Gastrocnemius medialis (tissue), 4 donors: ENCODE measurements at regions not wholly inside any gene's neighbourhood (a gene's known extent, or its start where the extent isn't known, plus 50 kb on each side); places are given as distances from the start of the nearest gene placed in this dataset.
A peak's percentile ranks its signal among the peaks of the same experiment; 100 is the strongest.
"Not testable (repeated sequence)": the region's sequence is repeated elsewhere in the genome, so short reads cannot be mapped to it uniquely, and the experiment has no call there.

Source experiments
- ATAC-seq, 2 donors: fragments of 150-250 bp; one replicate each; pipeline ENCODE4 v1.9.1; 2016
- DNase-seq, 2 donors: peaks; one replicate each; pipeline ENCODE4 v3.0.0-alpha.2; 2019
- H3K27ac ChIP-seq, 4 donors: fragments of 200-600 bp; sonication (generic); 1 replicate in 1 of 4; 2 replicates in 3 of 4; pipeline ENCODE4 v1.5.1; 2016 to 2018; ENCODE audit warnings: mild to moderate bottlenecking in 2 of 4, moderate library complexity in 1 of 4
- H3K27me3 ChIP-seq, 3 donors: fragments of 200-600 bp; sonication (generic) in 2 of 3; 1 replicate in 1 of 3; 2 replicates in 2 of 3; pipeline versions ENCODE4 v1.5.1 to v1.6.0; 2016 to 2019; ENCODE audit warnings: mild to moderate bottlenecking in 1 of 3, moderate library complexity in 1 of 3
- H3K36me3 ChIP-seq, 2 donors: fragments of 200-600 bp; sonication (generic) in 1 of 2; one replicate each; pipeline ENCODE4 v1.5.1; 2017 to 2018
- H3K4me1 ChIP-seq, 2 donors: fragments of 200-600 bp; sonication (generic) in 1 of 2; one replicate each; pipeline ENCODE4 v1.5.1; 2016 to 2017; ENCODE audit warnings: mild to moderate bottlenecking in 2 of 2
- H3K4me3 ChIP-seq, 4 donors: fragments of 200-600 bp; sonication (generic) in 3 of 4; 1 replicate in 1 of 4; 2 replicates in 3 of 4; pipeline ENCODE4 v1.5.1; 2016 to 2019; ENCODE audit warnings: mild to moderate bottlenecking in 2 of 4
- H3K9me3 ChIP-seq, 3 donors: fragments of 200-600 bp; sonication (generic) in 2 of 3; 1 replicate in 1 of 3; 2 replicates in 2 of 3; pipeline ENCODE4 v1.5.1; 2016 to 2019
- POLR2A ChIP-seq, 2 donors: fragments of 450-650 bp; IDR thresholded peaks; one replicate each; pipeline ENCODE4 v1.6.1; 2017; ENCODE audit warnings: antibody characterized with exemption in 2 of 2, mild to moderate bottlenecking in 2 of 2, moderate library complexity in 2 of 2
- in situ Hi-C, 4 donors: fragments of 200-750 bp; cut with MboI; loops; one replicate each; pipeline versions ENCODE4 v1.15.0 to v1.8.0; 2017; ENCODE audit warnings: low sequenced_read_pairs in 4 of 4
- intact Hi-C: fragments of 100-400 bp; cut with DNase I; formaldehyde crosslinking; loops from one replicate; pipeline ENCODE4 v1.15.1; 2023; ENCODE audit warnings: low total_unique reads
- TF ChIP-seq, protein P1 (sequence below), 5 experiments: fragments of 450-650 bp in 3 of 5; fragments of 200-600 bp in 2 of 5; sonication (generic) in 2 of 5; IDR thresholded peaks in 4 of 5; conservative IDR thresholded peaks in 1 of 5; 1 replicate in 4 of 5; 2 replicates in 1 of 5; pipeline ENCODE4 v1.5.1; 2016 to 2019; ENCODE audit warnings: antibody characterized with exemption in 5 of 5, mild to moderate bottlenecking in 3 of 5, moderate library complexity in 3 of 5

DNA sequence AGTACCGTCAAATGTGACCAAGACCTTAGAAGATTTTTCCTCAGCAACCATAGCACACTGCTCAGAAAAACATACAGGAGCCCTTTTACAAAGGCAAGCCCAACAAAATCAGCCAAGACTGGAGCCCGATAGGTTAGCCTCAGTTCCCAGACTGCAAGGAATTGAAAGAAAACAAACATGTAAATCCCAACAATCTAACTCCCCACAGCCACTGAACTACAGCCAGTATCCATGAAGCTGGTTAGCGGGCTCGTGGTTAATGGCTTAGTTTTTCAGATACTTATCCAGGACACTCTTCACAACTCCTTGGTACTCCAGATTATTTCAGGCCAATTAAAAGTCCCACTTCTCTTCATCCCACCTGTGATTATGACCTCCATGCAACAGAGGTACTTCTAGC is 201.6 kb downstream of the IPMK start:
- Histone ChIP-seq H3K27me3 (no peaks in the 10 kb centered on the region), H3K4me1 (no peaks in the 10 kb centered on the region), H3K27ac (no peak overlapping the region), H3K36me3 (no peaks in the 10 kb centered on the region), H3K4me3 (no peak overlapping the region), H3K9me3 (no peaks in the 10 kb centered on the region)
- ATAC-seq (no peak), DNase-seq (no peak)
- in situ Hi-C loops (no loop called here), intact Hi-C loops (loop anchor here (10.0 kb wide), 1 partner anchor 731 kb away; no protein-coding TSS in a partner anchor)
- no peak for TF ChIP-seq POLR2A (IDR thresholded peaks at IDR 0.05)
- TF ChIP-seq, protein P1, sequence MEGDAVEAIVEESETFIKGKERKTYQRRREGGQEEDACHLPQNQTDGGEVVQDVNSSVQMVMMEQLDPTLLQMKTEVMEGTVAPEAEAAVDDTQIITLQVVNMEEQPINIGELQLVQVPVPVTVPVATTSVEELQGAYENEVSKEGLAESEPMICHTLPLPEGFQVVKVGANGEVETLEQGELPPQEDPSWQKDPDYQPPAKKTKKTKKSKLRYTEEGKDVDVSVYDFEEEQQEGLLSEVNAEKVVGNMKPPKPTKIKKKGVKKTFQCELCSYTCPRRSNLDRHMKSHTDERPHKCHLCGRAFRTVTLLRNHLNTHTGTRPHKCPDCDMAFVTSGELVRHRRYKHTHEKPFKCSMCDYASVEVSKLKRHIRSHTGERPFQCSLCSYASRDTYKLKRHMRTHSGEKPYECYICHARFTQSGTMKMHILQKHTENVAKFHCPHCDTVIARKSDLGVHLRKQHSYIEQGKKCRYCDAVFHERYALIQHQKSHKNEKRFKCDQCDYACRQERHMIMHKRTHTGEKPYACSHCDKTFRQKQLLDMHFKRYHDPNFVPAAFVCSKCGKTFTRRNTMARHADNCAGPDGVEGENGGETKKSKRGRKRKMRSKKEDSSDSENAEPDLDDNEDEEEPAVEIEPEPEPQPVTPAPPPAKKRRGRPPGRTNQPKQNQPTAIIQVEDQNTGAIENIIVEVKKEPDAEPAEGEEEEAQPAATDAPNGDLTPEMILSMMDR (IDR thresholded peaks at IDR 0.05 in 4 of 5, conservative IDR thresholded peaks at IDR 0.05 in 1 of 5): no peak

DNA sequence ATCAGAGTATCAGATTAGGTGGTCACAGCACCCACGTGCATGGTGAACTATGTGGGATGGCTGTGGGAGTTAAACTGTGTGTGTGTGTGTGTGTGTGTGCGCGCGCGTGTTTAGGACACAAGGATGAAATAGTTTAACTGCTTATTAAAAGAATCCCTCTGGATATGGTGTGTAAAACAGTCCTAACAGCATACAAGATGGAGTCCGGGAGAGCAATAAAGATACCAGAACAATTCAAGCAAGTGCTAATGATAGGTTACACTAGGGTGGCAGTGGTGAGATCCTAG is 202.2 kb downstream of the IPMK start:
- ATAC-seq (no peak), DNase-seq (no peak)
- no peak for TF ChIP-seq POLR2A (IDR thresholded peaks at IDR 0.05)
- TF ChIP-seq, protein P1 (IDR thresholded peaks at IDR 0.05 in 4 of 5, conservative IDR thresholded peaks at IDR 0.05 in 1 of 5): no peak
- Histone ChIP-seq H3K36me3 (no peaks in the 10 kb centered on the region), H3K27ac (no peak overlapping the region), H3K4me3 (no peak overlapping the region), H3K4me1 (no peaks in the 10 kb centered on the region), H3K27me3 (no peaks in the 10 kb centered on the region), H3K9me3 (no peaks in the 10 kb centered on the region)
- intact Hi-C loops (loop anchor here (10.0 kb wide), 1 partner anchor 731 kb away; no protein-coding TSS in a partner anchor), in situ Hi-C loops (no loop called here)

DNA sequence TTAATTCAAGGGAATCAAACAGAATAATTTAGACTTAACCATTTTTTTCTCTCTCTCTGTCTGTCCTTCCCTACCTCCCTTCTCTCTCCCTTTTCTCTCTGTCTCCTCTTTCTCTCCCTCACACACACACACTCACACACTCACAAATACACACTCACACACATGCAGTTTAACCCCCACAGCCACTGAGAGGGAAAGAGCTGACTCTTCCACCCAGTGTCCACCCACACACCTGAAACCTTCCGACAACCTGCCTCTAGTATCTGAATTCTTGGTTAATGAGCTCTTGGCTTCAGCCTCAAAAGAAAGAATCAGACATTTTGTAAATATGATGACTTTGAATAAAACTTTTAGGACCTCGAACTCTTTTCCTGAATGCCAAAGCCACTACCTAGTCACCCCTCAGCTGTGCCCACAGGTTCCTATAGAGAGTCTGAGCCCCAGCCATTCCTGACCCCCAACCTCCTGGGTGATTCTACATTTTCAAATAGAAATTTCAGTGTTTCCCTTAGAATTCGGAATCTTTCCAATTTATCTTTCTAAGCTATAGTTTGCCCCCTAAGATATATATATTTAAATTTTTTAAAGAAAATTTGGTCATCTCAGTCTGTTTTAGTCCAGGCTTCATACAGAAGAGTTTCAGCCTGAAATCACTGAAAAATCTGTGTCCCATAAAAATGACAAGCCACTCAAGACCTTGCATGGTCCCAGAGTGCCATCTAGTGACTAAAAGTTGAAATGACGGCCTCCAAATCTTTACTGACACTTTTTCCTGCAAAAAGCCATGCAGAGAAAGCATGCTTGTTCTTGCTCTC is 202.8 kb downstream of the IPMK start:
- Histone ChIP-seq H3K4me1 (no peaks in the 10 kb centered on the region), H3K27ac (no peak overlapping the region), H3K9me3 (no peaks in the 10 kb centered on the region), H3K27me3 (no peaks in the 10 kb centered on the region), H3K36me3 (no peaks in the 10 kb centered on the region), H3K4me3 (no peak overlapping the region)
- DNase-seq: no peak
- TF ChIP-seq POLR2A (IDR thresholded peaks at IDR 0.05): no peak
- TF ChIP-seq, protein P1 (IDR thresholded peaks at IDR 0.05 in 4 of 5, conservative IDR thresholded peaks at IDR 0.05 in 1 of 5): peak in 3 of 5 experiments; percentile 12 to 40 (median 39)
- intact Hi-C loops (loop anchor here (10.0 kb wide), 1 partner anchor 730 kb away; no protein-coding TSS in a partner anchor), in situ Hi-C loops (no loop called here)
- ATAC-seq: no peak

DNA sequence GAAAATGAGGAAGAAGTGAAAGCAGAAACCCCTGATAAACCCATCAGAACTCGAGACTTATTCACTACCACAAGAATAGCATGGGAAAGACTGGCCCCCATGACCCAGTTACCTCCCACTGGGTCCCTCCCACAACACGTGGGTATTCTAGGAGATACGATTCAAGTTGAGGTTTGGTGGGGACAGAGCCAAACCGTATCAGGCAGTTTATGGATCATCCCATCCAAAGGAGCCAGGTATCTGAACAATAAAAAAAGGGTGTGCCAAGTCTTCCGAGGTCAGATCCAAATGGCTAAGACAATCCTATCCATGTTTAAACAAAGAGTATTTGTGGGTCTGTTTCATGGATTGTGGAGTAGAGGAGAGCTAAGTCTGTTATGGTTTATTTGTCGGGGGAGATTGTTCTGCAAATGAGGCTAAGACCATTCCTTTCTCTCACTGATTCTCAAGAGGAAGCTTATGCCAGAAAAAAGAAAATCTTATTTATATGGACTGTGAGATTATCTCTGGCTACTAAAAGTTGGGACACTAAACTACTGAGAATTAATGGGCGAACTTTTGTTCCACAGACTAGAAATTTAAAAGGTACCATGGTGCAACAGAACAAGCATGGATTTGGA is 203.7 kb downstream of the IPMK start:
- Histone ChIP-seq H3K36me3 (no peaks in the 10 kb centered on the region), H3K4me1 (no peaks in the 10 kb centered on the region), H3K27me3 (no peaks in the 10 kb centered on the region), H3K9me3 (no peaks in the 10 kb centered on the region), H3K27ac (no peak overlapping the region), H3K4me3 (no peak overlapping the region)
- ATAC-seq (no peak), DNase-seq (no peak)
- in situ Hi-C loops (no loop called here), intact Hi-C loops (loop anchor here (10.0 kb wide), 1 partner anchor 729 kb away; no protein-coding TSS in a partner anchor)
- TF ChIP-seq POLR2A (IDR thresholded peaks at IDR 0.05): no peak
- TF ChIP-seq, protein P1 (IDR thresholded peaks at IDR 0.05 in 4 of 5, conservative IDR thresholded peaks at IDR 0.05 in 1 of 5): no peak

DNA sequence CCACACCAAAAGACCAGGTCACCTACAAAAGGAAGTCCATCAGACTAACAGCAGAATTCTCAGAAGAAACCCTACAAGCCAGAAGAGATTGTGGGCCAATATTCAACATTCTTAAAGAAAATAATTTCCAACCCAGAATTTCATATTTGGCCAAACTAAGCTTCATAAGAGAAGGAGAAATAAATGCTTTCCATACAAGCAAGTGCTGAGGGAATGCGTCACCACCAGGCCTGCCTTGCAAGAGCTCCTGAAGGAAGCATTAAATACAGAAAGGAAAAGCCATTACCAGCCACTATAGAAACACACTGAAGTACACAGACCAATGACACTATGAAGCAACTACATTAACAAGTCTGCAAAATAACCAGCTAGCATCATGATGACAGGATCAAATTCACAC is 209.0 kb downstream of the IPMK start:
- H3K4me3 ChIP-seq, in situ Hi-C loops, H3K9me3 ChIP-seq, H3K4me1 ChIP-seq, intact Hi-C loops, H3K36me3 ChIP-seq, DNase-seq, ATAC-seq, H3K27ac ChIP-seq, H3K27me3 ChIP-seq: not testable (repeated sequence)
